Germinal center (tissue), 1 donor: ENCODE measurements at regions not wholly inside any gene's neighbourhood (a gene's known extent, or its start where the extent isn't known, plus 50 kb on each side); places are given as distances from the start of the nearest gene placed in this dataset.

Source experiments
- DNase-seq: peaks from one replicate; pipeline ENCODE4 v3.0.0; 2012; ENCODE audit warnings: mixed read lengths, low spot score

- DNase-seq = no peak
Observed at GRCh38 chr10:131651674-131652437, 249.0 kb upstream of the PPP2R2D start.

- no peak for DNase-seq
Observed at GRCh38 chr10:131652438-131653139, 248.2 kb upstream of the PPP2R2D start.

- DNase-seq = no peak
Observed at GRCh38 chr10:131653140-131653539, 247.7 kb upstream of the PPP2R2D start.

- DNase-seq = no peak
Observed at GRCh38 chr10:131653554-131654470, 247.0 kb upstream of the PPP2R2D start.

GRCh38 chr10:131654471-131655087 lies 246.2 kb upstream of the PPP2R2D start:
- no peak for DNase-seq

- DNase-seq = no peak
Observed at GRCh38 chr10:131655101-131655849, 245.5 kb upstream of the PPP2R2D start.

- DNase-seq = no peak
Observed at GRCh38 chr10:131656009-131656408, 244.8 kb upstream of the PPP2R2D start.

GRCh38 chr10:131656431-131656841 lies 244.4 kb upstream of the PPP2R2D start:
- DNase-seq = no peak

GRCh38 chr10:131657318-131657984 lies 243.4 kb upstream of the PPP2R2D start:
- DNase-seq = no peak

GRCh38 chr10:131657985-131658330 lies 242.8 kb upstream of the PPP2R2D start:
- DNase-seq = no peak

GRCh38 chr10:131658476-131659110 lies 242.2 kb upstream of the PPP2R2D start:
- no peak for DNase-seq

- DNase-seq = no peak
Observed at GRCh38 chr10:131660427-131660826, 240.4 kb upstream of the PPP2R2D start.

- no peak for DNase-seq
Observed at GRCh38 chr10:131662851-131663250, 238.0 kb upstream of the PPP2R2D start.

- no peak for DNase-seq
Observed at GRCh38 chr10:131663351-131663750, 237.5 kb upstream of the PPP2R2D start.

- DNase-seq = no peak
Observed at GRCh38 chr10:131666091-131666490, 234.7 kb upstream of the PPP2R2D start.

- no peak for DNase-seq
Observed at GRCh38 chr10:131667047-131667446, 233.8 kb upstream of the PPP2R2D start.

GRCh38 chr10:131667561-131667960 lies 233.2 kb upstream of the PPP2R2D start:
- no peak for DNase-seq

- no peak for DNase-seq
Observed at GRCh38 chr10:131668903-131669302, 231.9 kb upstream of the PPP2R2D start.

- no peak for DNase-seq
Observed at GRCh38 chr10:131669838-131670237, 231.0 kb upstream of the PPP2R2D start.

GRCh38 chr10:131670341-131670740 lies 230.5 kb upstream of the PPP2R2D start:
- no peak for DNase-seq
